ENCODE measurements at regions not wholly inside any gene's neighbourhood (a gene's known extent, or its start where the extent isn't known, plus 50 kb on each side); places are given as distances from the start of the nearest gene placed in this dataset.

DNA sequence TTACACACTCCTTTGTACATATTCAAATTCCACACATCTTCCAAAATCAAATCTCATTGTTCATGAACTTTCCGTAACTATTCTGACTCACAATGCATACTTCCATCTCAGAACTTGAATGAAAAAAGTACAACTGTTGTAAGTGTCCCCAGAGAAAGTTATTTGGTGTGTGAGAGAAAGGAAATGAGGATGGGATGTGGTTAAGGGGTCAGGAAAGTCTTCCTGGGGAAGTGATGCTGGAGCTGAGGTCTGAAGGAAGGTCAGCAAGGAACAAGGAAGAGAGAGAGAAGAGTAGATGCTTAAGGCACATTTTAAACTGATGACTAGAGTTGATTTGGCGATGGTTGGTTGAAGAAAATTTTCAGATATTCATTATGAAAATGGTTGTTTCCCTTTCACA is 340.0 kb upstream of the STXBP6 start:
- Histone ChIP-seq H4K20me1 (ENCODE audit: insufficient read depth) (no peaks in the 10 kb centered on the region), H3K27ac (ENCODE audit: low read length) (no peak overlapping the region), H3F3A (ENCODE audit: insufficient read depth, low read length, poor library complexity, severe bottlenecking) (no peaks in the 10 kb centered on the region), H2AFZ (ENCODE audit: low read depth, low read length) (no peak overlapping the region), H3K27me3 (ENCODE audit: insufficient read depth, low read depth, low read length) (no peaks in the 10 kb centered on the region), H3K4me3 (ENCODE audit: low read length) (no peak overlapping the region), H3K79me2 (replicated peaks; ENCODE audit: insufficient read depth, low read length) (no peaks in the 10 kb centered on the region), H3K9ac (ENCODE audit: low read length) (no peak overlapping the region), H3K9me2 (ENCODE audit: insufficient read depth, low read length) (no peaks in the 10 kb centered on the region), H3K4me2 (ENCODE audit: low read length) (no peak overlapping the region), H3K36me3 (ENCODE audit: insufficient read depth, low read length) (no peaks in the 10 kb centered on the region), H3K9me3 (ENCODE audit: low read length) (no peaks in the 10 kb centered on the region)
- no peak for TF ChIP-seq SMC3 (conservative IDR thresholded peaks at IDR 0.05; ENCODE audit: poor library complexity)
- no peak for TF ChIP-seq EZH2 (IDR thresholded peaks at IDR 0.05; ENCODE audit: borderline replicate concordance, insufficient read depth, low read length, poor library complexity, severe bottlenecking)
- no peak for TF ChIP-seq RAD21 (conservative IDR thresholded peaks at IDR 0.05)
- TF ChIP-seq TAF1 (IDR thresholded peaks at IDR 0.05; ENCODE audit: low read depth): no peak
- no peak for TF ChIP-seq REST (IDR thresholded peaks at IDR 0.05; ENCODE audit: borderline replicate concordance)
- TF ChIP-seq EP300 (conservative IDR thresholded peaks at IDR 0.05; ENCODE audit: poor library complexity, severe bottlenecking): no peak
- TF ChIP-seq MXI1 (conservative IDR thresholded peaks at IDR 0.05; ENCODE audit: poor library complexity, severe bottlenecking): no peak
- TF ChIP-seq POLR2AphosphoS5 (IDR thresholded peaks at IDR 0.05): no peak
- no peak for TF ChIP-seq CTCF (IDR thresholded peaks at IDR 0.05; ENCODE audit: poor library complexity, severe bottlenecking)

GRCh38 chr14:25381498-25381897 is 331.6 kb upstream of the STXBP6 start:
- Histone ChIP-seq H3K27ac (ENCODE audit: low read length) (no peak overlapping the region), H3K9me3 (ENCODE audit: low read length) (no peaks in the 10 kb centered on the region), H3K4me2 (ENCODE audit: low read length) (no peak overlapping the region), H3K36me3 (ENCODE audit: insufficient read depth, low read length) (no peaks in the 10 kb centered on the region), H3K27me3 (ENCODE audit: insufficient read depth, low read depth, low read length) (no peaks in the 10 kb centered on the region), H3K9me2 (ENCODE audit: insufficient read depth, low read length) (no peaks in the 10 kb centered on the region), H3K4me3 (ENCODE audit: low read length) (no peak overlapping the region), H2AFZ (ENCODE audit: low read depth, low read length) (no peak overlapping the region), H3F3A (ENCODE audit: insufficient read depth, low read length, poor library complexity, severe bottlenecking) (no peaks in the 10 kb centered on the region), H3K79me2 (replicated peaks; ENCODE audit: insufficient read depth, low read length) (no peaks in the 10 kb centered on the region), H4K20me1 (ENCODE audit: insufficient read depth) (no peaks in the 10 kb centered on the region), H3K9ac (ENCODE audit: low read length) (no peak overlapping the region)
- TF ChIP-seq REST (IDR thresholded peaks at IDR 0.05; ENCODE audit: borderline replicate concordance) (no peak), SMC3 (conservative IDR thresholded peaks at IDR 0.05; ENCODE audit: poor library complexity) (no peak), TAF1 (IDR thresholded peaks at IDR 0.05; ENCODE audit: low read depth) (no peak), RAD21 (conservative IDR thresholded peaks at IDR 0.05) (no peak), POLR2AphosphoS5 (IDR thresholded peaks at IDR 0.05) (no peak), MXI1 (conservative IDR thresholded peaks at IDR 0.05; ENCODE audit: poor library complexity, severe bottlenecking) (no peak), EZH2 (IDR thresholded peaks at IDR 0.05; ENCODE audit: borderline replicate concordance, insufficient read depth, low read length, poor library complexity, severe bottlenecking) (no peak), CTCF (IDR thresholded peaks at IDR 0.05; ENCODE audit: poor library complexity, severe bottlenecking) (no peak), EP300 (conservative IDR thresholded peaks at IDR 0.05; ENCODE audit: poor library complexity, severe bottlenecking) (no peak)
